LHCN-M2 (cell line): ENCODE measurements at regions not wholly inside any gene's neighbourhood (a gene's known extent, or its start where the extent isn't known, plus 50 kb on each side); places are given as distances from the start of the nearest gene placed in this dataset.
A peak's percentile ranks its signal among the peaks of the same experiment; 100 is the strongest.

Experiments
- DNase-seq: peaks from one replicate; pipeline ENCODE4 v3.0.0-alpha.2; 2012; ENCODE audit warnings: low read depth

- DNase-seq = peak; percentile 89
Observed at GRCh38 chr20:58019027-58019849, 209.2 kb downstream of the ANKRD60 start.

DNA sequence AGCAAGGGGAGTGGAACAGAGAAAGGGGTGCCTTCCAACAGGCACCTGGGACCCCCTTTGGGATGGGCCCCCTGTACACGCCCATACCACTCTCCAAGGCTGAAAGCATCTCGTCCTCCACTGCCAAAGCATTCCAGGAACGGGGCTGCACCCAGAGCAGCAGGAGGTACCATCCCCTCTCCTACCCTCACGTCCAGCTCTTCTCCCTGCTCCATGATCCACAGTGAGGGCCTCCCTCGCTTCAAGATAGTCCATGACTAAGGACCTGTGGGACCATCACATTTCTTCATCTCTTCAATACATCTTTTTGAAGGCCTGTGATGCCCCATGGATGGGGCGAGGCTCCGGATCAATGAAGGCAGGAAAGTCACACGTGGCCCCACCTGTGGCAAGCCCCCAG is 209.9 kb downstream of the ANKRD60 start:
- no peak for DNase-seq

- no peak for DNase-seq
Observed at GRCh38 chr20:58017970-58018530, 210.4 kb downstream of the ANKRD60 start.

- peak; percentile 94 for DNase-seq
Observed at GRCh38 chr20:58017231-58017969, 211.1 kb downstream of the ANKRD60 start.

GRCh38 chr20:58016779-58017178 is 211.7 kb downstream of the ANKRD60 start:
- DNase-seq = no peak

DNA sequence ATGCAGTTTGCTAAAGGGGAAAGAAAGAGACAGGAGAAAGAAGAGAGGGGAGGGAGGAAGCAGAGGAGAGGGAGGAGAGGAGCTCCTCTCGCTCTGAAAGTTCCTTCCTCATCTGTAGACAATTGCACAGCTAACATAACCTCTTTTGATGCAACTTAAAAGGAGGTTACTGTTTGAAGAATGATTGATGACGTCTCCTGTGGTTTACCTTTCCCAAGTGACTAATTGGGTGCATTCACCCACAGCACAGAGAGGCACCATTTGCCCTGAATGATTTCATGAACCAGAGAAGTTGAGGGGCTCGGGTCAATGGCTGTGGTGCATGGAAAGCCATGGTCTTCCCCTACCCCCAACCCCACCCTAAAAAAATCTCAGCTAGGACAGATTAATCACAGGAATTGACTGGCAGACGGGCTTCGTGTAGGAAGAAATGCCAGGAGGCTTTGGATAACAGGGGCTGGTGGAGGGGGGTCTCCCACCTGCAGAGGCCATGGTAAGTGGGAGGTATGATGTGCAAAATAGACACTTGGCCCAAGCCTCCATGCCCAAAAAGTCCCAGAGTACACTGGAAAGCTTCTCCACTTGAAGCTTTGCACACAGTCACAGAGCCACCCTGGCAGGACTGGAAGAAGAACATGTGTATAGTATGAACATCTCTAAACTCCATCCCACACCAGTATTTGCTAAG is 213.7 kb downstream of the ANKRD60 start:
- no peak for DNase-seq

DNA sequence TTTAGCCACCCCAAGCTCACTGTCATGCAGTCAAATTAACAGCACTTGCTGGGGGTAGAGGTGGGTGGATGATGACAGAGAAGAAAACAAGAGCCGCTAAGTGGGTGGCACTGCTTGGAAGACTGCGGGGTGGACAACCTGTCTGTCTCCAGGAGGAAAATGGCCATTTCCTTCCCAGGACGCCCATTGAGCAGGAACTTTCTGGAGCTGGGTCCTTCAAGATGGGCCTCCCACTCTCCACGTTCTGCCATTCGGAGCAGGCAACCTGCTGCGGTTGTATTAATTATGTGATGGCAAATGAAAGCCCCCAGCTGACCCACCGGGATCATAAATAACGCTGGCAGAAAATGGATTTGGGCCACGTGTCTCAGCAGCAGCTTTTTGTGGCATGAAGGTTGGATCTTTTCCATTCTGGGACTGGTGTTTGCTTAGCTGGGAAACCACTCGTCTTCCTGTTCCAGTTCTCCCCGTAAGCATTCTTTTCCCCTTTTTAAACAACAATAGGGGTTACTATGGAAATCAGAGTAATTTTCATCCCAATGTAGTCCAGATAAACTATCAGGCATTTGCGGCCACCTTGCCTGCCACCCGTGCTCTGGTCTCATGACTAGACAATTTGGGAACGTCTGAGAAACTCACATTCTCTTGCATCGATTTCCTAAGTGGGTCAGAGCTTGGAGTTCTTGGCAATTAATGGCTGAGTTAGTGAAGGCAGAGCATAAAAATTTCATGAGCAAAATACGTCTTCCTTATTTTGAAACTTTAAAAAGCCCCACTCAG is 215.5 kb downstream of the ANKRD60 start:
- no peak for DNase-seq

DNA sequence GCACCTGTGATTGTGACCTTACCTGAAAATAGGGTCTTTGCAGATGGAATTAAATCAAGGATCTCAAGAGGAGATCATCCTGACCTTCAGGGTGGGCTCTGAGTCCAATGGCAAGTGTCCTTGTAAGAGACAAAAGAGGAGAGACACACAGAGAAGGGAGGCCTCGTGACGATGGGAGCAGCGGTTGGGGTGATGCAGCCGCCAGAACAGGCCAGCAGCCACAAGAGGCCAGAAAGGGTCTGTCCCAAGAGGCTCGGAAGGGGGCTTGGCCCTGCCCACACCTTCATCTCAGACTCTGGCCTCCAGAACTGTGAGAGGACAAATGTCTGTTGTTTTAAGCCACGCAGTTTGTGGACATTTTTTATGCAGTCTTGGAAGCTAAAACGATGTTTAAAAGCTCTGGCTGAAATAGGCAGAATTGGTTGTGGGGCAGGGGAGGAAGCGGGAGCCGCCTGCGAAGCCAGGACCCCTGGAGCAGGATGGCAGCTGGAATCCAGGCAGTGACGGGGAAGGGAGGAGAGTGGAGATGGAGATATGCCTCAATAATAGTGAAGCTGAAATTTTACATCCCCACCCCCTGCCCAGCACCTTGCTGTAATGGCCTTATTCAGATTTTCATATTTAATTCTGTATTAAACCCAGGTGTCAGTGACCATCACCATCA is 216.4 kb downstream of the ANKRD60 start:
- no peak for DNase-seq

DNA sequence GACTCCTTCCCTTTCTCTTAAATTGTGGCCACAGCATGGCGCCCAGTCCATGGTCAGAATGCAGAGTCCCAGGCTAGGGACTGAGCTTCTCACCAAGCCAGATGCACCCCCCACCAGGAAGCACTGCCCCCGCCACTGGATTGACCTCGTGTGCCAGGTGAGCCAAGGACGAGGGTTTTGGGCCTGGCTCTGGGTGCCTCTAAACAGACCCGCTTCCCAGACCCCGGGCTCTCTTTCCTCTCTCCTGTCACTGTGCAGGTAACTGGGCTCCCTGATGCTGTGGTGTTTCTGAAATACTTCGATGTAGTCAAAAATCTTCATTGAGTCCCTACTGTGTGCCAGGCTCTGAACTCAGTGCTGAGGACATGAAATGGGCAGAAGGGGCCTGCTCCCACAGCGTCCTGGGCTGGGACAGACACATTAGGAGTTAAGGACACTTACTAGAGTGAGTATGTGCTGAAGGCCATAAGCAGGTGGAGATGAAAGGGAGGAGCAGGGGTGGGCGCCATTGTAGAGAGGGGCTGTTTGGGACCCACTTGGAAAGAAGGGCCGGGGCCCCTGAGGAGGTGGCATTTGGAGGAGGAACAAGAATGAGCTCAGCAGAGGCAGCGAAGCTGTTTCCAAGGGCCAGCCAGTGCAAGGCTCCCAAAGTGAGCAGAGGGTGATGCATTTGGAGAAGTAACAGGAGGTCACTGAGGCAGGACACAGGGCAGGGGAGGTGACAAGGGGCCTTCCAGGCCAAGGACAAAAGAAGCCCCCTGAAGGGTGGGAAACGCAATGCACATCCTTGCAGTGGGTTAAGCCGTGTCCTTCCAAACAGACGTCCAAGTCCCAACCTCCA is 217.1 kb downstream of the ANKRD60 start:
- DNase-seq = no peak

GRCh38 chr20:58010666-58011065 is 217.8 kb downstream of the ANKRD60 start:
- DNase-seq = no peak

DNA sequence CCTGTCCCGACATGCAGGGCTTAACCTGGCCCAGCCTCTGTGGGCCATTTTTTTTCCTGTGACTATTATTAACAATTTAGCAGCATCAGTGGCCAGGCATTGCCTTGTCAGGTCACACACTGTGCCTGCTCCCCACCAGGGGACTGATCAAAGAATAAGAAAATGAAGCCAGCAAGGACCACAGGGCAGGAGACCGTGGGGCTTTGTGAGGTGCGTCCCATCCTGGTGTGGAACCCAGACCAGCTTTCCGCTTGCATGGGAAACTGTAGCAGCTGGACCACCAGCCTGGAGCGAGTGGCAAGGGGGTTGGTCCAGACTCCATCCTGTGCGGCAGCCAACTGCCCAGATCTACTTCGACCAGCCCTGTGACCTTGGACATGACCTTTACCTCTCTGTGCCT is 218.3 kb downstream of the ANKRD60 start:
- no peak for DNase-seq

GRCh38 chr20:58008866-58009265 is 219.6 kb downstream of the ANKRD60 start:
- DNase-seq = no peak

DNA sequence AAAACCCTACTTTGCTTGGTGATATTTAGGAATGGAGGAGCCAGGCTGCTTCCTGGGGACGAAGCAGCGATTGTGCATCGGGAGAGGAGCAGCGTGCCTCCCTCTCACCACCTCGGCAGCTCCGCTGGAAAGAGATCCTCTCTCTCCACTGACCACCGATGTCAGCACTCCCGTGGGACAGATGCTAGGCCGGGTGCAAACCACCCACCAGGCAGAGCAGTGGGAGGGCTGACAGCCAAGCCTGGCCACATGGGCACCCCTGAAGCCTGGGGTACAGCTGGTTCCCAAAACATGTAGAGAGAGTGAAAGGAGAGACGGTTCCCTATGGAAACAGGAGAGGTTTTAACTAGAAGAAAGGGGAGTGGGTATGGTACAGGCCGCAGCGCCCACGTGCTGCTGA is 220.0 kb downstream of the ANKRD60 start:
- DNase-seq = no peak

DNA sequence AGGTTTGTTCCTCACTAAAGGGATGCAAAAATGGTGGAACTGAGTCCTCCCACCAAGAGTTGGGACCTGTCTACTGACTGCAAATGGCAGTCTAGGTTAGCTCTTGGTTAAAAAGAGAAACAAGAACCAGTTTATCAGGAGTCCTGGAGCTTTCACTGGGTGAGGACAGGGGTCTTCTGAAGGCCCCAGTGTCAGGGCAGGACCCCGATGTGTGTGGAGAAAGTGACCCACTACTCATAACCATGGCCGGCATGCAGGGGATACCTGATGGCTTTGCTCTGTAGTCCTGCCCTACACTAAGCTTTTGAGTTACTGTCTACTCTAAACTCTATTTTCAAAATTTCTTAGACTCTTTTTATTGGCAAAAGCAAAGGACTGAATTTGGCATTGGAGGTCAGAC is 220.5 kb downstream of the ANKRD60 start:
- no peak for DNase-seq

GRCh38 chr20:58006346-58007316 is 221.8 kb downstream of the ANKRD60 start:
- no peak for DNase-seq

- no peak for DNase-seq
Observed at GRCh38 chr20:58005581-58006345, 222.7 kb downstream of the ANKRD60 start.

GRCh38 chr20:58004900-58005299 is 223.6 kb downstream of the ANKRD60 start:
- DNase-seq = no peak

DNA sequence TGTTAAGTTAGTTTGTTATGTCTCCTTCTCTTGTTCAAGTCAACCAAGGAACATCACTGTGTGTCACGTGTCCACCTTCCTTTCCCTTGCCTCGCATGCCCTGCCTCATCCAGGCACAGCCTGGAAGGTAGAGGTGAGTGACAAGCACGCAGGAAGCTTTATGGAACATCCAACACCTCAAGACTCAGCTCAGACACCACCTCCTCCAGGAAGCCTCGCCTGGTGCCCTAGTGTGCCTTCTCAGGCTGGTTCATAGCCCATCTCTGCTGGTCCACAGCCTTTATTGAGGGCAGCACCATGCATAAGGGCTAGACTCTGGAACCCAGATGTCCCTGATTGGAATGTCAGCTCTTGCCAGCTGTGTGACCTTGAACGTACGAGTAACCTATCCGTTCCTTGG is 224.3 kb downstream of the ANKRD60 start:
- DNase-seq = no peak
